LNCaP clone FGC (cell line): ENCODE measurements at regions not wholly inside any gene's neighbourhood (a gene's known extent, or its start where the extent isn't known, plus 50 kb on each side); places are given as distances from the start of the nearest gene placed in this dataset.
"Not testable (repeated sequence)": the region's sequence is repeated elsewhere in the genome, so short reads cannot be mapped to it uniquely, and the experiment has no call there.

Source experiments
- DNase-seq: peaks from one replicate; pipeline ENCODE4 v3.0.0-alpha.2; 2011; ENCODE audit warnings: low read depth
- H3K4me3 ChIP-seq: 2 replicates; pipeline ENCODE4 v1.5.1; 2011; ENCODE audit warnings: mild to moderate bottlenecking, low read depth, low read length, control low read depth
- TF ChIP-seq, protein P1 (sequence below): IDR thresholded peaks from 2 replicates; pipeline ENCODE4 v1.5.1; 2012; ENCODE audit warnings: mild to moderate bottlenecking; ENCODE audit not compliant: control insufficient read depth, insufficient read depth; ENCODE audit errors: extremely low read depth

- DNase-seq, result no peak
- TF ChIP-seq, protein P1, sequence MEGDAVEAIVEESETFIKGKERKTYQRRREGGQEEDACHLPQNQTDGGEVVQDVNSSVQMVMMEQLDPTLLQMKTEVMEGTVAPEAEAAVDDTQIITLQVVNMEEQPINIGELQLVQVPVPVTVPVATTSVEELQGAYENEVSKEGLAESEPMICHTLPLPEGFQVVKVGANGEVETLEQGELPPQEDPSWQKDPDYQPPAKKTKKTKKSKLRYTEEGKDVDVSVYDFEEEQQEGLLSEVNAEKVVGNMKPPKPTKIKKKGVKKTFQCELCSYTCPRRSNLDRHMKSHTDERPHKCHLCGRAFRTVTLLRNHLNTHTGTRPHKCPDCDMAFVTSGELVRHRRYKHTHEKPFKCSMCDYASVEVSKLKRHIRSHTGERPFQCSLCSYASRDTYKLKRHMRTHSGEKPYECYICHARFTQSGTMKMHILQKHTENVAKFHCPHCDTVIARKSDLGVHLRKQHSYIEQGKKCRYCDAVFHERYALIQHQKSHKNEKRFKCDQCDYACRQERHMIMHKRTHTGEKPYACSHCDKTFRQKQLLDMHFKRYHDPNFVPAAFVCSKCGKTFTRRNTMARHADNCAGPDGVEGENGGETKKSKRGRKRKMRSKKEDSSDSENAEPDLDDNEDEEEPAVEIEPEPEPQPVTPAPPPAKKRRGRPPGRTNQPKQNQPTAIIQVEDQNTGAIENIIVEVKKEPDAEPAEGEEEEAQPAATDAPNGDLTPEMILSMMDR, result no peak
- H3K4me3 ChIP-seq, result no peak overlapping the region
These were observed 728.4 kb upstream of the PKDCC start for GRCh38 chr2:41319437-41319836.

DNA sequence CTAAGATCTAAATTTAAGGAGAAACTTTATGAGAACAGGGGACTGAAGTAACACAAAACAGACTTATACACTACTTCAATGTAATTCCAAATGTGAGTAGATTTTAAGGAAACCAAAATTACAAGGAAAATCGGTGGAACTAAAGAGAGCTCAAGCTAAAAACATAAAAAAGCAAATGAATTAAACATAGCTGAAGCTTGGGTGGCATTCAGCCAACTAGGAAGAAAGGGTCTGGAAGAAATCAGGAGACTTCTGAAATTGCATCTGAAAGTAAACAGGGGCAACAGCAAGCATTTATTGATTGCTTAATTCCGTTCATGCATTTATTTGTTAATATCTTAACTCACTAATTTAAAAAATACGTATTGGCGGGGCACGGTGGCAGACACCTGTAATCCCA is 727.3 kb upstream of the PKDCC start:
- DNase-seq, result no peak
- TF ChIP-seq, protein P1, result no peak
- H3K4me3 ChIP-seq, result no peak overlapping the region

GRCh38 chr2:41321351-41321750 is 726.5 kb upstream of the PKDCC start:
- no peak overlapping the region for H3K4me3 ChIP-seq
- TF ChIP-seq, protein P1, result no peak
- no peak for DNase-seq

- no peak for DNase-seq
- TF ChIP-seq, protein P1, result no peak
- no peak overlapping the region for H3K4me3 ChIP-seq
These were observed 721.0 kb upstream of the PKDCC start for GRCh38 chr2:41326851-41327250.

DNA sequence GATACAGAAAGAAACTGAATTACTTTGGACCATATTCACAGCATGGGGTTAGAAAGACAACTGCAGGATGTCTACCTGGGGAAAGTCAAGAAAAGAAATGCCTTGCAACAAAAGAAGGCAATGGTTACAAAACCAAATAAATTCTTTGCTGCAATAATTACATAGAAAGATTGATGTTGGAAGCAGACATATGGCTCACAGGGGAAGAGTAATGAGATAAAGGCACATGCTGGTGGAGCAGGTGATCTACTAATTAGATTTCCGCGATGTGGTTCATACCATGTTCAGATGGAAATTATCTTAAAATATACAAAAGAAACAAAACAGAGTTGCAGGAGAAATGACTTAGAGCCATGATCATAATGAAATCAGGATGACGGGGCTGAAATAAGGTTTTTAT is 718.8 kb upstream of the PKDCC start:
- no peak overlapping the region for H3K4me3 ChIP-seq
- TF ChIP-seq, protein P1, result no peak
- no peak for DNase-seq

GRCh38 chr2:41334159-41334558 is 713.7 kb upstream of the PKDCC start:
- no peak overlapping the region for H3K4me3 ChIP-seq
- no peak for DNase-seq
- TF ChIP-seq, protein P1, result no peak

GRCh38 chr2:41335573-41335972 is 712.2 kb upstream of the PKDCC start:
- not testable (repeated sequence) for H3K4me3 ChIP-seq, DNase-seq
